LNCAP (cell line): ENCODE measurements at regions not wholly inside any gene's neighbourhood (a gene's known extent, or its start where the extent isn't known, plus 50 kb on each side); places are given as distances from the start of the nearest gene placed in this dataset.

Experiments used
- TF ChIP-seq, protein P1 (sequence below): fragments of 450-650 bp; IDR thresholded peaks from 2 replicates; pipeline ENCODE4 v1.5.1; 2017; ENCODE audit warnings: mild to moderate bottlenecking

DNA sequence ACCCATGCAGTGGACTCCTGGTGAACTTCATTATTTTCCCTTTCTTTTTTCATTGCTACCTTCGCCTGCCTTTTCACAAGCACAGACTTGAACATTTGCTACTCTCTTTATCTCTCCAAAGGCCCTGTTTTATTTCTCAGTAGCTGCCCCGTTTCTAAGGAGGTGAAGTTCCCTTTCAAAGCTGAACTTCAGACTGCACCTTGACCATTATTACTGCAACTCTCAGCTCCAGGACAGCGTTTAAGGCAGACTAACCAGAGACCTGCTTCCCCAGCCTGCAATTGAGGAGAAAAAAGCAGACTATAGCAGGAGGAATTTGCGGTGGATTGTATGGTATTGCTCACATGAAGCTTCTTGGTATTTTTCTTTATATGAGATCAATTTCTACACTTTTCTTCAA lies 460.7 kb downstream of the CBLN4 start:
- TF ChIP-seq, protein P1, sequence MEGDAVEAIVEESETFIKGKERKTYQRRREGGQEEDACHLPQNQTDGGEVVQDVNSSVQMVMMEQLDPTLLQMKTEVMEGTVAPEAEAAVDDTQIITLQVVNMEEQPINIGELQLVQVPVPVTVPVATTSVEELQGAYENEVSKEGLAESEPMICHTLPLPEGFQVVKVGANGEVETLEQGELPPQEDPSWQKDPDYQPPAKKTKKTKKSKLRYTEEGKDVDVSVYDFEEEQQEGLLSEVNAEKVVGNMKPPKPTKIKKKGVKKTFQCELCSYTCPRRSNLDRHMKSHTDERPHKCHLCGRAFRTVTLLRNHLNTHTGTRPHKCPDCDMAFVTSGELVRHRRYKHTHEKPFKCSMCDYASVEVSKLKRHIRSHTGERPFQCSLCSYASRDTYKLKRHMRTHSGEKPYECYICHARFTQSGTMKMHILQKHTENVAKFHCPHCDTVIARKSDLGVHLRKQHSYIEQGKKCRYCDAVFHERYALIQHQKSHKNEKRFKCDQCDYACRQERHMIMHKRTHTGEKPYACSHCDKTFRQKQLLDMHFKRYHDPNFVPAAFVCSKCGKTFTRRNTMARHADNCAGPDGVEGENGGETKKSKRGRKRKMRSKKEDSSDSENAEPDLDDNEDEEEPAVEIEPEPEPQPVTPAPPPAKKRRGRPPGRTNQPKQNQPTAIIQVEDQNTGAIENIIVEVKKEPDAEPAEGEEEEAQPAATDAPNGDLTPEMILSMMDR: no peak

DNA sequence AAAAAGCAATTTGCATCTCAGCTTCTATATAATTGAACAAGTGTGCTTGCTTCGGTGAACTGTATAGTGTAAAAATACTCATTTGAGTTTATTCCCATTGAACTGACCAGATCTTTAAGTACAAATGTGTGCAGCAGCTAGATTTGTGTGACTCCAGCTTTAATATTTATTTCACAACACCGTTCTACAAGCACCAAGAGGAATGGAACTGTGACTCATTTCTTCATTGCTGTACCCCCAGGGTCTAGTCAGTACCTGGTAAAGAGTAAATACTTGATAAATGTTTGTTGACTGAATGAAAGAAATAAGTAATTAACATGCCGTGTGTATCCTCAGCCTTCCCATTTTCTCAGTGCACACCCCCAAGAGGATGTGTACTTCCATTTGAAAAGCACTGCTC lies 464.8 kb downstream of the CBLN4 start:
- TF ChIP-seq, protein P1: no peak

DNA sequence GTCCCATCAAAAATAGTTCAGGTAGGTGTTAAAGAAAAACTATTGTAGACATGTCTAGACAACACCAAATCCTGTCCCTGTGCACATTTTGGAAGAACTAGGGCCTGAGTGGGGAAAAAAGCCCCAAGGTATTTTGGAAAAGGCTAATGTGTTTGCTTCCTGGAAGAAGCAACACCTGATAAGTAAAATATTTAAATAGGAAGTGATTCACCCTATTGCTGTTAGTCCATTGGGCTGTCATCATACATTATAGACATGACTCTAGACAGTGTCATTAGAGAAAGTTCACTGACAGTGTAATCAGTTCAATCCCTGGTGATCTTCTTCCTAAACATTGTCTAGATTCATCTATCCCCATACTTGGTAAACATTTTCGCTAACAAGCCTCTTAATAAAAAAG lies 465.3 kb downstream of the CBLN4 start:
- TF ChIP-seq, protein P1: no peak

DNA sequence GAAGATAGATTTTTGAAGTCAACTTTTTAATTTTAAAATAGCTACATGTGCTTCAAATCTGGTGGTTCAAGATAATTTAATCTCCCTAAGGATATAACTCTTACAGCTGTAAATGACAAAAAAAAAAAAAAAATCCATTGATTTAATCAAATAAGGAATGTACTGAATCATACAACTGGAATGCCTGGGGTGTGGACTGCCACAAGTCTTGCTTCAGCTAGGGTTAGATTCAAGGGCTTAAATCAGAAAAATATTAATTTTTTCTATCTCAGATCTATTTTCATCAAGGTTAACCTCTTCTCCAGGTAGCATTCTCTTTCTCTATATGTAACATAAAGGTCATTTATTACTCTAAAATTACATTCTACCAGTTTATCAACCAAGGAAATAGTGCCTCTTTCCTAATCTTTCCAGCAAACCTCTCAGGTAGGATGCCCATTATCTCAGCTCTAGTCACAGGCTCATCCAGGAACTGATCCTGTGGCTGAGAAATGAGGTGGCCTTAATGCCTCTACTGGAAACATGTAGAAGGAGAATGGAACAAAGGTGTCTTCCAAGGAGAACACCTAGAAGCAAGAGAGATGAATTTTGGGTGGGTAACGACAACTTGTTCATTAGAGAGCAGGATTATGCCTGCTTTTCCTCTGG lies 466.9 kb downstream of the CBLN4 start:
- TF ChIP-seq, protein P1: no peak

DNA sequence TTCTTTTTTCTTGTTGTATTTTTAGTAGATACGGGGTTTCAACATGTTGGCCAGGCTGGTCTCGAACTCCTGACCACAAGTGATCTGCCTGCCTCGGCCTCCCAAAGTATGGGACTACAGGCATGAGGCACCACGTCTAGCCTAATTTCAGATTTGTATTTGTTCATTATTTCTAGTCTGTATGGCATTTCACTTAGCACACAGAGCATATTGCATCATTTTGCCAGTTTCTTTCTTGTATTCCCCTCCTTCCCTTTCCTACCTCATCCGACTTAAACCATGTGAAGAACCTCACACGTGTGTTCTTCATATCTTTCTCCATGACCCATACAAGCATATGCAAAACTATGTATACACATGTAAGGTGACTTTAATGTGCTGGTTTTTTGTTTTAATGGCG lies 470.0 kb downstream of the CBLN4 start:
- TF ChIP-seq, protein P1: no peak

DNA sequence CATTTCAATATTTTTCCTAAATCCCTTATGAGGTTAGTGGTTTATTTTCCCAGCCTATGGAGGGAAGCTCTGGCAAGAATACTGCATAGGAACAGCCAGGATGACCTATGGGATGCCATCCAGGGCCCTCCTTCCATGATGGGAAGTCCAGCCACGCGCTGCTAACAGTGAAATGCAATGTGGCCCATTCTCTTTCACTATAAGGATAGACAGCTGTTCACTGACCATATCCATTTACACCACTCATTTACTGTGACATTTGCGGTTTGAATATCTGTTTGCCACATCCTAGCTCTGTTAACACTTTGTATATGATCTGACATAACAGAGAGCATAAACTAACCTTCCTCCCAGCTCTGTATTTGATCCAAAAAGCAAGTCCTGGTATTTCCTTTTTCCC lies 471.7 kb downstream of the CBLN4 start:
- TF ChIP-seq, protein P1: no peak

GRCh38 chr20:55530763-55531162 lies 474.6 kb downstream of the CBLN4 start:
- TF ChIP-seq, protein P1: no peak

GRCh38 chr20:55528482-55528881 lies 476.8 kb downstream of the CBLN4 start:
- TF ChIP-seq, protein P1: no peak
